ENCODE measurements at regions not wholly inside any gene's neighbourhood (a gene's known extent, or its start where the extent isn't known, plus 50 kb on each side); places are given as distances from the start of the nearest gene placed in this dataset.

GRCh38 chr10:21326594-21327288 lies 198.7 kb downstream of the SKIDA1 start:
- no peak for DNase-seq (ENCODE audit: low spot score in 2 of 2, unreplicated experiment in 2 of 2)
- Mint-ChIP-seq H3K4me3 (no peak overlapping the region), H3K9me3 (no peaks in the 10 kb centered on the region), H3K27ac (peak overlapping the region; percentile 15), H3K36me3 (no peaks in the 10 kb centered on the region), H3K27me3 (ENCODE audit: low read depth) (no peaks in the 10 kb centered on the region), H3K4me1 (peaks cover 18% of the 10 kb centered on the region)
- no peak for TF ChIP-seq CTCF (IDR thresholded peaks at IDR 0.05; ENCODE audit: unreplicated experiment)

GRCh38 chr10:21318540-21319167 lies 206.8 kb downstream of the SKIDA1 start:
- H3K4me1 Mint-ChIP-seq = peaks cover 42% of the 10 kb centered on the region
- no peaks in the 10 kb centered on the region for H3K27me3 Mint-ChIP-seq (ENCODE audit: low read depth)
- DNase-seq (ENCODE audit: low spot score in 2 of 2, unreplicated experiment in 2 of 2) = peak in 1 of 2 experiments; percentile 36
- H3K27ac Mint-ChIP-seq = peak overlapping the region; percentile 88
- no peak for TF ChIP-seq CTCF (IDR thresholded peaks at IDR 0.05; ENCODE audit: unreplicated experiment)
- no peak overlapping the region for H3K4me3 Mint-ChIP-seq
- H3K36me3 Mint-ChIP-seq = no peaks in the 10 kb centered on the region
- H3K9me3 Mint-ChIP-seq = no peaks in the 10 kb centered on the region

DNA sequence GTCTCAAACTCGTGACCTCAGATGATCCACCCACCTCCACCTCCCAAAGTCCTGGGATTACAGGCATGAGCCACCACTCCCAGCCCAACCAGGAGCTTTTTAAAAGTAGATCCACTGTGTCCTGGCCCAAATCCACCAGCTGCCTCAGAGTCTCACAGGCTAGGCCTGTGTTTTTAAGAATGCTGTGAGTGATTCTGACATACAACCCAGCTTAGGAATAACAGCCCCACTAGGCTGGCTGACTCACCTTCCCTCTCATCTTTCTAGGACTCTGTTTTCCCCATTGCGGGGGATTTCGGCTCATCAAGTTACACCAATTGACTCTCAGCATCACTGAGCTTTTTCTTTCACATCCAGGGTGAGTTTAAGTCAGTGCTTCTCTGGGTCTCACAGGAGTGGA lies 207.6 kb downstream of the SKIDA1 start:
- TF ChIP-seq CTCF (IDR thresholded peaks at IDR 0.05; ENCODE audit: unreplicated experiment) = no peak
- Mint-ChIP-seq H3K27ac (peak overlapping the region; percentile 88), H3K9me3 (no peaks in the 10 kb centered on the region), H3K4me1 (peaks cover 47% of the 10 kb centered on the region), H3K4me3 (no peak overlapping the region), H3K36me3 (no peaks in the 10 kb centered on the region), H3K27me3 (ENCODE audit: low read depth) (no peaks in the 10 kb centered on the region)
- DNase-seq (ENCODE audit: low spot score in 2 of 2, unreplicated experiment in 2 of 2) = no peak

GRCh38 chr10:21315645-21316220 lies 209.7 kb downstream of the SKIDA1 start:
- H3K4me1 Mint-ChIP-seq = peaks cover 50% of the 10 kb centered on the region
- H3K36me3 Mint-ChIP-seq = no peaks in the 10 kb centered on the region
- DNase-seq (ENCODE audit: low spot score in 2 of 2, unreplicated experiment in 2 of 2) = peak in 1 of 2 experiments; percentile 55
- H3K27me3 Mint-ChIP-seq (ENCODE audit: low read depth) = no peaks in the 10 kb centered on the region
- peak overlapping the region; percentile 97 for H3K27ac Mint-ChIP-seq
- no peak for TF ChIP-seq CTCF (IDR thresholded peaks at IDR 0.05; ENCODE audit: unreplicated experiment)
- peak overlapping the region; percentile 12 for H3K4me3 Mint-ChIP-seq
- no peaks in the 10 kb centered on the region for H3K9me3 Mint-ChIP-seq

- Mint-ChIP-seq H3K27me3 (ENCODE audit: low read depth) (no peaks in the 10 kb centered on the region), H3K4me1 (peaks cover 50% of the 10 kb centered on the region), H3K27ac (peak overlapping the region; percentile 97), H3K36me3 (no peaks in the 10 kb centered on the region), H3K9me3 (no peaks in the 10 kb centered on the region), H3K4me3 (no peak overlapping the region)
- no peak for DNase-seq (ENCODE audit: low spot score in 2 of 2, unreplicated experiment in 2 of 2)
- TF ChIP-seq CTCF (IDR thresholded peaks at IDR 0.05; ENCODE audit: unreplicated experiment) = no peak
Observed at GRCh38 chr10:21314906-21315644, 210.4 kb downstream of the SKIDA1 start.
